Naive thymus-derived CD4-positive, alpha-beta T cell (primary cell): ENCODE measurements at regions not wholly inside any gene's neighbourhood (a gene's known extent, or its start where the extent isn't known, plus 50 kb on each side); places are given as distances from the start of the nearest gene placed in this dataset.

Source experiments
- ATAC-seq: fragments of 150-1000 bp; cut with Tn5 transposase; 2 replicates; pipeline ENCODE4 v1.10.0; 2021; ENCODE audit warnings: mild to moderate bottlenecking, moderate library complexity
- CTCF ChIA-PET: fragments of 350-600 bp; sonication (Branson Sonifier 250); formaldehyde crosslinking; loops from one replicate; lab custom pipeline; 2021; ENCODE audit warnings: antibody characterized with exemption; lab: Charles Lee
- POLR2A ChIA-PET: fragments of 350-600 bp; sonication (Branson Sonifier 250); formaldehyde crosslinking; loops from one replicate; lab custom pipeline; 2021; ENCODE audit warnings: antibody characterized with exemption, inconsistent platforms; lab: Charles Lee
- DNase-seq, 9 donors: peaks; one replicate each; pipeline versions ENCODE4 v3.0.0 to v3.0.0-alpha.2; 2020 to 2022; ENCODE audit warnings: mixed read lengths in 1 of 9
- H3K27ac ChIP-seq: one replicate; pipeline ENCODE4 v1.7.0; 2013; ENCODE audit warnings: mild to moderate bottlenecking, low read depth, low read length, moderate library complexity
- H3K27me3 ChIP-seq, 2 donors: one replicate each; pipeline ENCODE4 v1.7.0; 2013; ENCODE audit warnings: low read length in 2 of 2, mild to moderate bottlenecking in 2 of 2, moderate library complexity in 2 of 2; ENCODE audit not compliant: control insufficient read depth in 2 of 2, insufficient read depth in 2 of 2
- H3K36me3 ChIP-seq, 3 experiments: 1 replicate in 2 of 3; 2 replicates in 1 of 3; pipeline ENCODE4 v1.7.0; 2013; ENCODE audit warnings: low read length in 3 of 3, mild to moderate bottlenecking in 3 of 3, moderate library complexity in 1 of 3; ENCODE audit not compliant: insufficient read depth in 3 of 3, control insufficient read depth in 2 of 3
- H3K4me1 ChIP-seq, 2 donors: one replicate each; pipeline ENCODE4 v1.7.0; 2013; ENCODE audit warnings: low read length in 2 of 2, mild to moderate bottlenecking in 2 of 2, moderate library complexity in 1 of 2; ENCODE audit not compliant: control insufficient read depth in 2 of 2, insufficient read depth in 2 of 2
- H3K4me3 ChIP-seq: 2 replicates; pipeline ENCODE4 v1.7.0; 2013; ENCODE audit warnings: mild to moderate bottlenecking, low read length
- H3K9me3 ChIP-seq, 3 experiments: 1 replicate in 2 of 3; 2 replicates in 1 of 3; pipeline ENCODE4 v1.7.0; 2013; ENCODE audit warnings: low read length in 3 of 3; ENCODE audit not compliant: control insufficient read depth in 2 of 3
- H3K27ac Mint-ChIP-seq, 9 donors: one replicate each; pipeline ENCODE4 v1.8.0; 2020 to 2022; ENCODE audit warnings: mixed read lengths in 9 of 9, mild to moderate bottlenecking in 8 of 9, moderate library complexity in 5 of 9, inconsistent platforms in 2 of 9
- H3K27me3 Mint-ChIP-seq, 5 donors: one replicate each; pipeline ENCODE4 v1.8.0; 2021 to 2022; ENCODE audit warnings: mixed read lengths in 5 of 5, mild to moderate bottlenecking in 1 of 5
- H3K36me3 Mint-ChIP-seq, 5 donors: one replicate each; pipeline ENCODE4 v1.8.0; 2020 to 2022; ENCODE audit warnings: mixed read lengths in 5 of 5, mild to moderate bottlenecking in 3 of 5, inconsistent platforms in 1 of 5
- H3K4me1 Mint-ChIP-seq, 7 donors: one replicate each; pipeline ENCODE4 v1.8.0; 2020 to 2022; ENCODE audit warnings: mixed read lengths in 7 of 7, mild to moderate bottlenecking in 3 of 7, inconsistent platforms in 1 of 7
- H3K4me3 Mint-ChIP-seq, 10 donors: one replicate each; pipeline ENCODE4 v1.8.0; 2020 to 2022; ENCODE audit warnings: mild to moderate bottlenecking in 10 of 10, mixed read lengths in 10 of 10, moderate library complexity in 6 of 10, inconsistent platforms in 2 of 10
- H3K9me3 Mint-ChIP-seq, 11 donors: one replicate each; pipeline ENCODE4 v1.8.0; 2020 to 2022; ENCODE audit warnings: mixed read lengths in 11 of 11, mild to moderate bottlenecking in 4 of 11, inconsistent platforms in 1 of 11, moderate library complexity in 1 of 11
- intact Hi-C, 2 donors: fragments of 100-400 bp; cut with micrococcal nuclease; formaldehyde crosslinking; loops; one replicate each; pipeline ENCODE4 v1.15.1; 2023

- ATAC-seq (no peak), DNase-seq (no peak)
- Mint-ChIP-seq H3K4me1 (no peaks in the 10 kb centered on the region), H3K4me3 (no peak overlapping the region), H3K27ac (no peak overlapping the region), H3K36me3 (no peaks in the 10 kb centered on the region), H3K27me3 (no peaks in the 10 kb centered on the region), H3K9me3 (peaks cover 0 to 9% (median 0%) of the 10 kb centered on the region in 11 donors)
- no peaks in the 10 kb centered on the region for H3K4me1 ChIP-seq
- H3K27ac ChIP-seq = no peak overlapping the region
- no peaks in the 10 kb centered on the region for H3K27me3 ChIP-seq
- H3K4me3 ChIP-seq = no peak overlapping the region
- ChIA-PET POLR2A (no interaction called here), CTCF (no interaction called here)
- H3K36me3 ChIP-seq = no peaks in the 10 kb centered on the region
- intact Hi-C loops = no loop called here
- no peaks in the 10 kb centered on the region for H3K9me3 ChIP-seq
These were observed 71.3 kb upstream of the IQCM start for GRCh38 chr4:149886786-149887490.

- no peaks in the 10 kb centered on the region for H3K4me1 ChIP-seq
- Mint-ChIP-seq H3K4me3 (no peak overlapping the region), H3K27me3 (peaks cover 0 to 4% (median 0%) of the 10 kb centered on the region in 5 donors), H3K27ac (no peak overlapping the region), H3K9me3 (peaks cover 0 to 6% (median 0%) of the 10 kb centered on the region in 11 donors), H3K4me1 (no peaks in the 10 kb centered on the region), H3K36me3 (peaks cover 0 to 3% (median 0%) of the 10 kb centered on the region in 5 donors)
- H3K27me3 ChIP-seq = no peaks in the 10 kb centered on the region
- H3K4me3 ChIP-seq = no peak overlapping the region
- ChIA-PET CTCF (no interaction called here), POLR2A (no interaction called here)
- DNase-seq (no peak), ATAC-seq (no peak)
- H3K36me3 ChIP-seq = no peaks in the 10 kb centered on the region
- no peak overlapping the region for H3K27ac ChIP-seq
- intact Hi-C loops = no loop called here
- no peaks in the 10 kb centered on the region for H3K9me3 ChIP-seq
These were observed 74.3 kb upstream of the IQCM start for GRCh38 chr4:149889991-149890390.

- Histone ChIP-seq H3K4me1 (no peaks in the 10 kb centered on the region), H3K36me3 (no peaks in the 10 kb centered on the region), H3K4me3 (no peak overlapping the region), H3K27me3 (no peaks in the 10 kb centered on the region), H3K27ac (no peak overlapping the region), H3K9me3 (no peaks in the 10 kb centered on the region)
- no peak overlapping the region for H3K4me3 Mint-ChIP-seq
- ChIA-PET POLR2A (no interaction called here), CTCF (no interaction called here)
- H3K27me3 Mint-ChIP-seq = peaks cover 0 to 4% (median 0%) of the 10 kb centered on the region in 5 donors
- H3K9me3 Mint-ChIP-seq = peaks cover 0 to 6% (median 0%) of the 10 kb centered on the region in 11 donors
- no peak overlapping the region for H3K27ac Mint-ChIP-seq
- H3K36me3 Mint-ChIP-seq = peaks cover 0 to 3% (median 0%) of the 10 kb centered on the region in 5 donors
- ATAC-seq (no peak), DNase-seq (no peak)
- no peaks in the 10 kb centered on the region for H3K4me1 Mint-ChIP-seq
- intact Hi-C loops = no loop called here
These were observed 74.9 kb upstream of the IQCM start for GRCh38 chr4:149890531-149890930.

- Mint-ChIP-seq H3K9me3 (peaks cover 0 to 6% (median 0%) of the 10 kb centered on the region in 11 donors), H3K36me3 (peaks cover 0 to 3% (median 0%) of the 10 kb centered on the region in 5 donors), H3K27ac (no peak overlapping the region), H3K27me3 (peaks cover 0 to 4% (median 0%) of the 10 kb centered on the region in 5 donors), H3K4me3 (no peak overlapping the region), H3K4me1 (no peaks in the 10 kb centered on the region)
- Histone ChIP-seq H3K27ac (no peak overlapping the region), H3K36me3 (no peaks in the 10 kb centered on the region), H3K27me3 (no peaks in the 10 kb centered on the region), H3K4me1 (no peaks in the 10 kb centered on the region), H3K9me3 (no peaks in the 10 kb centered on the region), H3K4me3 (no peak overlapping the region)
- no peak for ATAC-seq
- CTCF ChIA-PET = no interaction called here
- intact Hi-C loops = no loop called here
- DNase-seq = no peak
- POLR2A ChIA-PET = no interaction called here
These were observed 75.8 kb upstream of the IQCM start for GRCh38 chr4:149891426-149891825.

GRCh38 chr4:149896432-149896831, 80.8 kb upstream of the IQCM start:
- intact Hi-C loops = loop anchor here in 1 of 2 donors (5.0 kb wide), 1 partner anchor 524 kb away; no protein-coding TSS in a partner anchor
- DNase-seq = no peak

GRCh38 chr4:149897783-149898182, 82.1 kb upstream of the IQCM start:
- ATAC-seq (no peak), DNase-seq (no peak)
- Mint-ChIP-seq H3K9me3 (peaks cover 0 to under 1% (median 0%) of the 10 kb centered on the region in 11 donors), H3K4me1 (no peaks in the 10 kb centered on the region), H3K27ac (no peak overlapping the region), H3K27me3 (peaks cover 0 to 6% (median 2%) of the 10 kb centered on the region in 5 donors), H3K36me3 (peaks cover 0 to 3% (median 0%) of the 10 kb centered on the region in 5 donors), H3K4me3 (no peak overlapping the region)
- POLR2A ChIA-PET = no interaction called here
- Histone ChIP-seq H3K4me3 (no peak overlapping the region), H3K27me3 (no peaks in the 10 kb centered on the region), H3K36me3 (no peaks in the 10 kb centered on the region), H3K9me3 (no peaks in the 10 kb centered on the region), H3K4me1 (no peaks in the 10 kb centered on the region), H3K27ac (no peak overlapping the region)
- intact Hi-C loops = loop anchor here in 1 of 2 donors (5.0 kb wide), 1 partner anchor 525 kb away; no protein-coding TSS in a partner anchor
- CTCF ChIA-PET = no interaction called here

More at GRCh38 chr4:149896432-149896831, 80.8 kb upstream of the IQCM start:
- ChIA-PET CTCF (no interaction called here), POLR2A (no interaction called here)
- H3K36me3 ChIP-seq = no peaks in the 10 kb centered on the region
- H3K27ac ChIP-seq = no peak overlapping the region
- H3K27ac Mint-ChIP-seq = no peak overlapping the region
- H3K4me1 Mint-ChIP-seq = no peaks in the 10 kb centered on the region
- peaks cover 0 to 4% (median 0%) of the 10 kb centered on the region in 11 donors for H3K9me3 Mint-ChIP-seq
- no peaks in the 10 kb centered on the region for H3K9me3 ChIP-seq
- no peak overlapping the region for H3K4me3 ChIP-seq
- H3K27me3 Mint-ChIP-seq = peaks cover 0 to 4% (median 0%) of the 10 kb centered on the region in 5 donors
- no peak overlapping the region for H3K4me3 Mint-ChIP-seq
- no peaks in the 10 kb centered on the region for H3K27me3 ChIP-seq
- ATAC-seq = no peak
- no peaks in the 10 kb centered on the region for H3K4me1 ChIP-seq
- H3K36me3 Mint-ChIP-seq = peaks cover 0 to 3% (median 0%) of the 10 kb centered on the region in 5 donors

GRCh38 chr4:149901128-149901527, 85.5 kb upstream of the IQCM start:
- Mint-ChIP-seq H3K4me1 (no peaks in the 10 kb centered on the region), H3K27ac (no peak overlapping the region), H3K27me3 (peaks cover 0 to 11% (median 7%) of the 10 kb centered on the region in 5 donors), H3K36me3 (no peaks in the 10 kb centered on the region), H3K9me3 (peaks cover 0 to 1% (median 0%) of the 10 kb centered on the region in 11 donors), H3K4me3 (no peak overlapping the region)
- H3K27me3 ChIP-seq = no peaks in the 10 kb centered on the region
- ATAC-seq (no peak), DNase-seq (no peak)
- POLR2A ChIA-PET = no interaction called here
- intact Hi-C loops = no loop called here
- no peaks in the 10 kb centered on the region for H3K36me3 ChIP-seq
- no peak overlapping the region for H3K27ac ChIP-seq
- H3K4me1 ChIP-seq = no peaks in the 10 kb centered on the region
- no peak overlapping the region for H3K4me3 ChIP-seq
- no peaks in the 10 kb centered on the region for H3K9me3 ChIP-seq
- CTCF ChIA-PET = no interaction called here
